HUES64 (cell line): ENCODE measurements at regions not wholly inside any gene's neighbourhood (a gene's known extent, or its start where the extent isn't known, plus 50 kb on each side); places are given as distances from the start of the nearest gene placed in this dataset.
A peak's percentile ranks its signal among the peaks of the same experiment; 100 is the strongest.

Source experiments
- H3K27ac ChIP-seq: 2 replicates; pipeline ENCODE4 v1.7.0; 2013; ENCODE audit warnings: low read depth, low read length, inconsistent platforms
- H3K27me3 ChIP-seq: 2 replicates; pipeline ENCODE4 v1.6.1; 2013; ENCODE audit warnings: mild to moderate bottlenecking, low read length; ENCODE audit not compliant: insufficient read depth
- H3K36me3 ChIP-seq: 2 replicates; pipeline ENCODE4 v1.6.1; 2013; ENCODE audit warnings: mild to moderate bottlenecking, low read length; ENCODE audit not compliant: insufficient read depth
- H3K4me1 ChIP-seq: 2 replicates; pipeline ENCODE4 v1.6.1; 2013; ENCODE audit warnings: mild to moderate bottlenecking, low read length, moderate library complexity; ENCODE audit not compliant: insufficient read depth
- H3K4me3 ChIP-seq: 2 replicates; pipeline ENCODE4 v1.5.1; 2013; ENCODE audit warnings: mild to moderate bottlenecking, low read length, moderate library complexity
- H3K9ac ChIP-seq: 2 replicates; pipeline ENCODE4 v1.6.1; 2013; ENCODE audit warnings: mild to moderate bottlenecking, low read depth, low read length
- H3K9me3 ChIP-seq: 2 replicates; pipeline ENCODE4 v1.6.1; 2013; ENCODE audit warnings: low read depth, low read length; ENCODE audit not compliant: insufficient read depth
- WGBS: fragments of 150-250, 120-280 bp; methylation state at CpG from one replicate; pipeline ENCODE4 v1.1.7; 2013; ENCODE audit warnings: missing lambda C conversion rate; 5-methylcytosine and 5-hydroxymethylcytosine counted together

GRCh38 chr10:3890602-3891352 is 105.8 kb upstream of the KLF6 start:
- no peak overlapping the region for H3K9ac ChIP-seq
- H3K4me3 ChIP-seq, result no peak overlapping the region
- no peaks in the 10 kb centered on the region for H3K36me3 ChIP-seq
- WGBS, result 92% methylated on average over 14 of the region's 14 CpGs
- H3K27ac ChIP-seq, result no peak overlapping the region
- H3K9me3 ChIP-seq, result no peaks in the 10 kb centered on the region
- no peaks in the 10 kb centered on the region for H3K27me3 ChIP-seq
- peaks cover 41% of the 10 kb centered on the region for H3K4me1 ChIP-seq

GRCh38 chr10:3889961-3890522 is 105.0 kb upstream of the KLF6 start:
- no peaks in the 10 kb centered on the region for H3K27me3 ChIP-seq
- H3K9me3 ChIP-seq, result no peaks in the 10 kb centered on the region
- no peaks in the 10 kb centered on the region for H3K36me3 ChIP-seq
- WGBS, result 62% methylated on average over 4 of the region's 4 CpGs
- no peak overlapping the region for H3K9ac ChIP-seq
- H3K4me3 ChIP-seq, result no peak overlapping the region
- no peak overlapping the region for H3K27ac ChIP-seq
- H3K4me1 ChIP-seq, result peaks cover 43% of the 10 kb centered on the region

GRCh38 chr10:3887885-3888476 is 103.0 kb upstream of the KLF6 start:
- Histone ChIP-seq H3K4me1 (peaks cover 37% of the 10 kb centered on the region), H3K9ac (peak overlapping the region; percentile 31; the same call in 1 of the 2 replicates), H3K36me3 (no peaks in the 10 kb centered on the region), H3K9me3 (no peaks in the 10 kb centered on the region), H3K4me3 (no peak overlapping the region), H3K27ac (peak overlapping the region; percentile 91), H3K27me3 (no peaks in the 10 kb centered on the region)
- 38% methylated on average over 9 of the region's 9 CpGs for WGBS

- Histone ChIP-seq H3K4me3 (no peak overlapping the region), H3K9ac (peak overlapping the region; percentile 31; the same call in 1 of the 2 replicates), H3K36me3 (no peaks in the 10 kb centered on the region), H3K27ac (peak overlapping the region; percentile 91), H3K4me1 (peaks cover 37% of the 10 kb centered on the region), H3K27me3 (no peaks in the 10 kb centered on the region), H3K9me3 (no peaks in the 10 kb centered on the region)
- WGBS, result 87% methylated on average over 7 of the region's 7 CpGs
Measured at GRCh38 chr10:3887404-3887803, 102.4 kb upstream of the KLF6 start.

- no peak overlapping the region for H3K4me3 ChIP-seq
Measured at GRCh38 chr10:3886641-3887251, 101.7 kb upstream of the KLF6 start.

GRCh38 chr10:3886191-3886590 is 101.2 kb upstream of the KLF6 start:
- H3K4me1 ChIP-seq, result peaks cover 37% of the 10 kb centered on the region
- no peaks in the 10 kb centered on the region for H3K27me3 ChIP-seq
- H3K36me3 ChIP-seq, result no peaks in the 10 kb centered on the region
- no peak overlapping the region for H3K4me3 ChIP-seq
- no peak overlapping the region for H3K9ac ChIP-seq
- 0 out of 2 replicates have a peak, but pooled peaks cover 2% of the 10 kb centered on the region for H3K9me3 ChIP-seq
- peak overlapping the region; percentile 91; the same call in 1 of the 2 replicates for H3K27ac ChIP-seq
- 20% methylated on average over 13 of the region's 14 CpGs for WGBS

More at GRCh38 chr10:3886641-3887251, 101.7 kb upstream of the KLF6 start:
- Histone ChIP-seq H3K9ac (peak overlapping the region; percentile 31; the same call in 1 of the 2 replicates), H3K4me1 (peaks cover 37% of the 10 kb centered on the region), H3K9me3 (0 out of 2 replicates have a peak, but pooled peaks cover 2% of the 10 kb centered on the region), H3K27ac (peak overlapping the region; percentile 91), H3K27me3 (no peaks in the 10 kb centered on the region), H3K36me3 (no peaks in the 10 kb centered on the region)
- WGBS, result 79% methylated on average over 10 of the region's 11 CpGs

GRCh38 chr10:3882855-3883254 is 97.8 kb upstream of the KLF6 start:
- Histone ChIP-seq H3K27me3 (no peaks in the 10 kb centered on the region), H3K36me3 (no peaks in the 10 kb centered on the region), H3K9me3 (0 out of 2 replicates have a peak, but pooled peaks cover 2% of the 10 kb centered on the region), H3K9ac (no peak overlapping the region), H3K27ac (no peak overlapping the region), H3K4me3 (no peak overlapping the region), H3K4me1 (peaks cover 21% of the 10 kb centered on the region)
- 92% methylated on average over 4 of the region's 4 CpGs for WGBS

- WGBS, result 97% methylated on average over 3 of the region's 3 CpGs
- Histone ChIP-seq H3K27ac (no peak overlapping the region), H3K27me3 (no peaks in the 10 kb centered on the region), H3K9ac (no peak overlapping the region), H3K36me3 (no peaks in the 10 kb centered on the region), H3K9me3 (0 out of 2 replicates have a peak, but pooled peaks cover 2% of the 10 kb centered on the region), H3K4me3 (no peak overlapping the region), H3K4me1 (peaks cover 21% of the 10 kb centered on the region)
Measured at GRCh38 chr10:3881622-3882021, 96.6 kb upstream of the KLF6 start.

- 0 out of 2 replicates have a peak, but pooled peaks cover 2% of the 10 kb centered on the region for H3K9me3 ChIP-seq
- H3K27me3 ChIP-seq, result no peaks in the 10 kb centered on the region
- peaks cover 16% of the 10 kb centered on the region for H3K4me1 ChIP-seq
- H3K4me3 ChIP-seq, result no peak overlapping the region
- WGBS, result 95% methylated on average over 8 of the region's 8 CpGs
- H3K9ac ChIP-seq, result no peak overlapping the region
- no peak overlapping the region for H3K27ac ChIP-seq
- no peaks in the 10 kb centered on the region for H3K36me3 ChIP-seq
Measured at GRCh38 chr10:3879073-3879472, 94.1 kb upstream of the KLF6 start.

GRCh38 chr10:3877211-3878000 is 92.4 kb upstream of the KLF6 start:
- no peak overlapping the region for H3K9ac ChIP-seq
- H3K27ac ChIP-seq, result peak overlapping the region; percentile 12; the same call in 1 of the 2 replicates
- WGBS, result 85% methylated on average over 3 of the region's 4 CpGs

More at GRCh38 chr10:3877211-3878000, 92.4 kb upstream of the KLF6 start:
- Histone ChIP-seq H3K36me3 (no peaks in the 10 kb centered on the region), H3K4me1 (peaks cover 30% of the 10 kb centered on the region), H3K4me3 (no peak overlapping the region), H3K27me3 (no peaks in the 10 kb centered on the region), H3K9me3 (0 out of 2 replicates have a peak, but pooled peaks cover 2% of the 10 kb centered on the region)
